ENCODE measurements at regions not wholly inside any gene's neighbourhood (a gene's known extent, or its start where the extent isn't known, plus 50 kb on each side); places are given as distances from the start of the nearest gene placed in this dataset.

GRCh38 chr13:93146584-93147297 lies 79.9 kb upstream of the GPC6 start:
- DNase-seq: peak; percentile 69

GRCh38 chr13:93147298-93147645 lies 79.3 kb upstream of the GPC6 start:
- no peak for DNase-seq

GRCh38 chr13:93147946-93148345 lies 78.7 kb upstream of the GPC6 start:
- DNase-seq: no peak

GRCh38 chr13:93151277-93151676 lies 75.3 kb upstream of the GPC6 start:
- peak; percentile 82 for DNase-seq

GRCh38 chr13:93158565-93158964 lies 68.0 kb upstream of the GPC6 start:
- DNase-seq: no peak

- DNase-seq: peak; percentile 94
These were observed 56.6 kb upstream of the GPC6 start for GRCh38 chr13:93169980-93170379.

GRCh38 chr13:93172109-93172508 lies 54.5 kb upstream of the GPC6 start:
- peak; percentile 11 for DNase-seq

GRCh38 chr13:93173654-93174053 lies 53.0 kb upstream of the GPC6 start:
- DNase-seq: peak; percentile 6

GRCh38 chr13:93174260-93174659 lies 52.3 kb upstream of the GPC6 start:
- no peak for DNase-seq
